Peyer's patch (tissue), 4 donors: ENCODE measurements at regions not wholly inside any gene's neighbourhood (a gene's known extent, or its start where the extent isn't known, plus 50 kb on each side); places are given as distances from the start of the nearest gene placed in this dataset.

Source experiments
- POLR2A ChIP-seq, 2 donors: fragments of 450-650 bp; IDR thresholded peaks; one replicate each; pipeline ENCODE4 v1.5.1; 2017; ENCODE audit warnings: antibody characterized with exemption in 2 of 2, mild to moderate bottlenecking in 2 of 2, moderate library complexity in 2 of 2
- TF ChIP-seq, protein P1 (sequence below), 6 experiments: fragments of 450-650 bp in 4 of 6; fragments of 200-600 bp in 2 of 6; sonication (generic) in 1 of 6; IDR thresholded peaks; one replicate each; pipeline ENCODE4 v1.5.1; 2017 to 2019; ENCODE audit warnings: antibody characterized with exemption in 6 of 6, mild to moderate bottlenecking in 3 of 6, moderate library complexity in 1 of 6

DNA sequence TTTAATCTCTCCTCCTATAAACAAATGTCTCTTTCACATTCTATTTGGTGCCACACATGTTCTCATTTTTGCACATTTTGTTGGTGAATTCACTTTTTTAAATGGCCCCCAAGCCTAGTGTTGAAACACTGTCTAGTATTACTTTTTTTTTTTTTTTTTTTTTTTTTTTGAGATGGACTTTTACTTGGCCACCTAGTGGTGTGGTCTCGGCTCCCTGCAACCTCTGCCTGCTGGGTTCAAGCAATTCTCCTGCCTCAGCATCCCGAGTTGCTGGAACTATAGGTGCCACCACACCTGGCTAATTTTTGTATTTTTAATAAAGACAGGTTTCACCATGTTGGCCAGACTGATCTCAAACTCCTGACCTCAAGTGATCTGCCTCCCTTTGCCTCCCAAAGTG is 273.8 kb upstream of the SLC14A2 start:
- TF ChIP-seq POLR2A (IDR thresholded peaks at IDR 0.05) = no peak
- TF ChIP-seq, protein P1, sequence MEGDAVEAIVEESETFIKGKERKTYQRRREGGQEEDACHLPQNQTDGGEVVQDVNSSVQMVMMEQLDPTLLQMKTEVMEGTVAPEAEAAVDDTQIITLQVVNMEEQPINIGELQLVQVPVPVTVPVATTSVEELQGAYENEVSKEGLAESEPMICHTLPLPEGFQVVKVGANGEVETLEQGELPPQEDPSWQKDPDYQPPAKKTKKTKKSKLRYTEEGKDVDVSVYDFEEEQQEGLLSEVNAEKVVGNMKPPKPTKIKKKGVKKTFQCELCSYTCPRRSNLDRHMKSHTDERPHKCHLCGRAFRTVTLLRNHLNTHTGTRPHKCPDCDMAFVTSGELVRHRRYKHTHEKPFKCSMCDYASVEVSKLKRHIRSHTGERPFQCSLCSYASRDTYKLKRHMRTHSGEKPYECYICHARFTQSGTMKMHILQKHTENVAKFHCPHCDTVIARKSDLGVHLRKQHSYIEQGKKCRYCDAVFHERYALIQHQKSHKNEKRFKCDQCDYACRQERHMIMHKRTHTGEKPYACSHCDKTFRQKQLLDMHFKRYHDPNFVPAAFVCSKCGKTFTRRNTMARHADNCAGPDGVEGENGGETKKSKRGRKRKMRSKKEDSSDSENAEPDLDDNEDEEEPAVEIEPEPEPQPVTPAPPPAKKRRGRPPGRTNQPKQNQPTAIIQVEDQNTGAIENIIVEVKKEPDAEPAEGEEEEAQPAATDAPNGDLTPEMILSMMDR (IDR thresholded peaks at IDR 0.05) = no peak
